Peyer's patch (tissue), 4 donors: ENCODE measurements at regions not wholly inside any gene's neighbourhood (a gene's known extent, or its start where the extent isn't known, plus 50 kb on each side); places are given as distances from the start of the nearest gene placed in this dataset.
"Not testable (repeated sequence)": the region's sequence is repeated elsewhere in the genome, so short reads cannot be mapped to it uniquely, and the experiment has no call there.

Source experiments
- DNase-seq, 3 donors: peaks; one replicate each; pipeline ENCODE4 v3.0.0-alpha.2; 2017 to 2019
- H3K27ac ChIP-seq, 4 donors: fragments of 200-600 bp; sonication (generic); one replicate each; pipeline ENCODE4 v1.5.1; 2016 to 2019
- H3K27me3 ChIP-seq, 2 donors: fragments of 200-600 bp; sonication (generic); one replicate each; pipeline ENCODE4 v1.5.1; 2019
- H3K36me3 ChIP-seq, 3 donors: fragments of 200-600 bp; sonication (generic); one replicate each; pipeline ENCODE4 v1.5.1; 2016 to 2019
- H3K4me1 ChIP-seq, 4 donors: fragments of 200-600 bp; sonication (generic); one replicate each; pipeline ENCODE4 v1.5.1; 2016 to 2019
- H3K4me3 ChIP-seq, 4 donors: fragments of 200-600 bp; sonication (generic); 1 replicate in 3 of 4; 2 replicates in 1 of 4; pipeline ENCODE4 v1.5.1; 2016 to 2019; ENCODE audit warnings: mild to moderate bottlenecking in 1 of 4
- H3K9me3 ChIP-seq, 4 donors: fragments of 200-600 bp; sonication (generic); one replicate each; pipeline ENCODE4 v1.5.1; 2016 to 2019; ENCODE audit warnings: mild to moderate bottlenecking in 1 of 4

DNA sequence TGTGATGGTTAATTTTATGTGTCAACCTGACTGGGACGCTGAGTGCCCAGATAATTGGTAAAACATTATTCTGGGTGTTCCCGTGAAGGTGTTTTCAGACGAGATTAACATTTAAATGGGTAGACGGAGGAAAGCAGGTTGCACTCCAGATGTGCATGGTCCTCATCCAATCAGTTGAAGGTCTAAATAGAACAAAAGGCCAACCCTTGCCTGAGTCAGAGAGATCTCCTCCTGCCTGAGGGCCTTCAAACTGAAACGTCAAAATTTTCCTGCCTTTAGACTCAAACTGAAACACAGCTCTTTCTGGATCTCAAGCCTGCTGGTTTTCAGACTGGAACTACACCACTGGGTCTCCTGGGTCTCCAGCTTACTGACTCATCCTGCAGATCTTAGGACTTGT, 73.5 kb downstream of the NPIPA8 start:
- H3K27ac ChIP-seq, H3K4me3 ChIP-seq, H3K27me3 ChIP-seq, H3K4me1 ChIP-seq, DNase-seq, H3K36me3 ChIP-seq, H3K9me3 ChIP-seq: not testable (repeated sequence)

DNA sequence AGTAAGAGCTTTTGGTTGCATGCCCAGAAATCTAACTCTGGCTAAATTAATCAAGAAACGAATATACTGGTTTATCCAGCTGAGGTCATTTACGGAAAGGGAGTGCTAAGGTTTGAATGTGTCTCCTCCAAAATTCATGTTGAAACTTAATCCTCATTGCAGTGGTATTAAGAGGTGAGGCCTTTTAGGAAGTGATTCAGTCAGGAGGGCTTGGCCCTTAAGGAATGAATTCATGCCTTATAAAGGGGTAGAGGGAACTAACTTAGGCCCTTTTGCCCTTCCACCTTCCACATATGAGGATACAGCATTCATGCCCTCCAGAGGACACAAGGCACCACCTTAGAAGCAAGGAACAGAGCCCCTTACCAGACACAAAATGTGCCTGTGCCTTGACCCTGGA, 74.7 kb downstream of the NPIPA8 start:
- DNase-seq, H3K27me3 ChIP-seq, H3K4me3 ChIP-seq, H3K4me1 ChIP-seq, H3K36me3 ChIP-seq, H3K27ac ChIP-seq, H3K9me3 ChIP-seq: not testable (repeated sequence)

DNA sequence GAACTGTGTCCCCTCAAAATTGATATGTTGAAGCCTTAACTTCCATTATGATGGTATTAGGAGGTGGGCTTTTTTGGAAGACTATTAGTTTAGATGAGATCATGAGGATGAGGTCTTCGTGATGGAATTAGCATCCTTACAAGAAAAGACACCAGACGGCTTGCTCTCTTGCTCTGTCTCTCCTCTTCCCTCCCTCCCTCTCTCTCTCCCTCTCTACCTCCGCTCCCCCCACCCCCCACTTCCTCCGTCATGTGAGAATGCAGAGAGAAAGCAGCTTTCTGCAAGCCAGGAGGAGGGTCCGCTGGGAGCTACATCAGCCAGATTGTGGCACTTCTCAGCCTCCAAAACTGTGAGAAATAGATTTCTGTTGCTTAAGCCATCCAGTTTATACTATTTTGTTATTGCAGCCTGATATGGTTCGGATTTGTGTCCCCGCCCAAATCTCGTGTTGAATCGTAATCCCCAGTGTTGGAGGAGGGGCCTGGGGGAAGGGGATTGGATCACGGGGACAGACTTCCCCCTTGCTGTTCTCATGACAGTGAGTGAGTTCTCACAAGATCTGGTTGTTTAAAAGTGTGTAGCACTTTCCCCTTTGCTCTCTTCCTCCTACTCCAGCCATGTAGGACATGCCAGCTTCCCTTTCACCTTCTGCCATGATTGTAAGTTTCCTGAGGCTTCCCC, 76.9 kb downstream of the NPIPA8 start:
- not testable (repeated sequence) for H3K9me3 ChIP-seq, DNase-seq, H3K36me3 ChIP-seq, H3K4me1 ChIP-seq, H3K27me3 ChIP-seq, H3K4me3 ChIP-seq, H3K27ac ChIP-seq

DNA sequence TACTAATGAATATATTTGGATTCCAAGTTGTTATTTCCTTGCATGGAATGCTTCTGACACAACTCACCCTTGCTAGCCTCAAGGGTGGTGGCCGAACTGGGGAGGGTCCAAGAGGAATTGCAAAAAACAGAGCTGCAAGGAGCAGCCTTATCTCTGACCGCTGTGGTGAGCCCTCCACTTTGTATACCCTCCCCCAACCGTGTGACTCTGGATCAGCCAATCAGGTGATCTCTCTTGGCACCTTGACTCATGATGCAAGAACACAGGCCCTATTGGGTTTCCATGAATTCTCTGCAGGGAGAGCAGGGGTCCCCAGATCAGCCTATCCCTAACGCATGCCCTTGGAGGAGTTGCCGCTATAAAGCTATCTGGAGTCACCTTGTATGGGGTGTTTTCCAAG, 83.6 kb downstream of the NPIPA8 start:
- not testable (repeated sequence) for H3K9me3 ChIP-seq, H3K4me1 ChIP-seq, H3K27me3 ChIP-seq, H3K4me3 ChIP-seq, H3K27ac ChIP-seq, DNase-seq, H3K36me3 ChIP-seq

DNA sequence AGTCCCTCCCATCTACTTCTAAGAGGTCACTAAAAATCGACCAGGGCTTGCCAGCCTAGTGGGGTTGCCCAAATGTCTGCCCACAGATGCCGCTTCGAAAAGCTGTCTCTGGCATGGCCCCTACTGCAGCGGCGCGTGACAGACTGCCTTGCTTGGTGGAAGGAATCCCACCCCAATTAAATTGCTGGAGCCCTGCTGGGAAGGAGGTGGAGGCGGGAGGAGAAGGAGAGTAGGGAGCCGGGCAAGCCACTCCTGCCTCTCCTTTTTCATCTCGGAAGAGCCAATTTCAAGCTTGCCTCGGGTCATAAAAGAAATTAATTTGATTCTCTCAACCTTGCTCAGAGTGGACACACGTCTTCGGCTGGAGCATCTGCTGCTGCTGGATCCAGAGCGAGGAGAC, 106.0 kb downstream of the NPIPA8 start:
- H3K27me3 ChIP-seq, H3K27ac ChIP-seq, DNase-seq, H3K9me3 ChIP-seq, H3K4me1 ChIP-seq, H3K4me3 ChIP-seq, H3K36me3 ChIP-seq: not testable (repeated sequence)

DNA sequence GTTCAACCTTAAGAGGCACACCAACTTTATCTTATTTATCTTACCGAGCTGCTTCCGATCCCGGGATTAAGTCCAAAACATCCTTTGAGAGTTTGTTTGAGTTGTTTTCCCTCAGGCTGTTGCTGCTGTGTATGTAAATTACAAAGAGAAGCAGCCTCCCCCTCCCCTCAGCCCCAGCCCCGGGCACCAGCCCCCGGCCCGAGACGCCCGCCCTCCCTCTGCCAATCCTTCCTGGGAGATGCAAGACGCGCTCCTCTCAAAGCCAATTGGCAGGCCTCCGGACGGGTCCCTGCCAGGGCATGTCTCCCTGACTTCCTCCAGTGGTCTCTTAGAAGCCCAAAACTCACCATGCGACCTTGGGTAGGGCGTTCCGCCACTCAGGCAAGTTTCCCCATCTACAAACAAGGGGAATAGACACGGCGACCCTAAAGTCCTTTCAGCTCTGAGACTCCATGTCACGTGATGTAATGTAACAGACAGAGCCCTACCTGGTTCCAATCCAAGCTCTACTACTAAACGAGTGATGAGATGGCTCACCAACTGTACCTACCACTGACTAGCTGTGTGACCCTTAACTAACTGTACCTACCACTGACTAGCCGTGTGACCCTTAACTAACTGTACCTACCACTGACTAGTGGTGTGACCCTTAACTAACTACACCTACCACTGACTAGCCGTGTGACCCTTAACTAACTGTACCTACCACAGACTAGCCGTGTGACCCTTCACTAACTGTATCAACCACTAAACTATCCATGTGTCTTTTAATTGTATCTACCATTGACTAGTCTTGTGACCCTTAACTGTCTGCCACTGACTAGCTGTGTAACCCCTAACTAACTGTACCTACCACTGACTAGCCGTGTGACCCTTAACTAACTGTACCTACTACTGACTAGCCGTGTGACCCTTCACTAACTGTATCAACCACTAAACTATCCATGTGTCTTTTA, 114.2 kb downstream of the NPIPA8 start:
- H3K4me3 ChIP-seq, H3K27me3 ChIP-seq, H3K9me3 ChIP-seq, H3K27ac ChIP-seq, DNase-seq, H3K36me3 ChIP-seq, H3K4me1 ChIP-seq: not testable (repeated sequence)

DNA sequence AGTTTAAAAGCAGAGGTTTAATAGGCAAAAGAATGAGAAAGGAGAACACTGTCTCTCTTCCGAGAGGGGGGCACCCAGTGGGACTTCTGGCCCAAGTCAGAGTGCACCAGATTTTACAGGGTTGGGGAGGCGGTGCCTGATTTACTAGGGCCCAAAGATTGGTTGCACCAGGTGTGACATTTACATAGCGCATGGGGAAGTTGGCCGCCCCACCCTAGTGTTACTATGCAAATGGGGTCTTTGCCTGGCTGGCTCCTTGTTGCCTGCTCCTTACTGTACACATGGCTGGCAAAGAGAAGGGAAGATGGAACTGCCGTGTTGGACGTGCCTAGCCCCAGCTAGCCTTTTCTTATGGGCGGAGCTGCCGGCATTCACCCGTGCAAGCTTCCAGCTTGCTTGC, 118.8 kb downstream of the NPIPA8 start:
- not testable (repeated sequence) for H3K36me3 ChIP-seq, H3K4me1 ChIP-seq, DNase-seq, H3K27ac ChIP-seq, H3K4me3 ChIP-seq, H3K9me3 ChIP-seq, H3K27me3 ChIP-seq

DNA sequence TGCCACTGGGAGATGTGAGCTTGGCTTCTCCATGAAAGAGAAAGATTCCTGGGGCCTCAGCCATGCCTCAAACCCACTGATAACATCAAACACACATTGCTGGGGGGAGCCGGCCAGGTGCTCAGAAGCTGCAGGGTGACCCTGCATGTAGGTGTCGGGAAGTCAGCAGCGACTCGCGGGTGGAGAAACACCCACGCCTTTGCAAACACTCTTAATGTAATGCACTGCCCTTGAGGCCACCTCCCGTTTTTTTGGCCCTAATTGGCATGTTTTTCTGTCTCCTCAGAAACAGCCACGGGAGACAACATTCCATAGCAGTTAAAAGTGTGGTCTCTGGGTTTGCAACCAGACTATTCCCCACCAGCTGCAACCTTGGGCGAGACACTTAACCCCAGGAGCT, 119.7 kb downstream of the NPIPA8 start:
- not testable (repeated sequence) for H3K27ac ChIP-seq, H3K9me3 ChIP-seq, DNase-seq, H3K4me1 ChIP-seq, H3K36me3 ChIP-seq, H3K27me3 ChIP-seq, H3K4me3 ChIP-seq

DNA sequence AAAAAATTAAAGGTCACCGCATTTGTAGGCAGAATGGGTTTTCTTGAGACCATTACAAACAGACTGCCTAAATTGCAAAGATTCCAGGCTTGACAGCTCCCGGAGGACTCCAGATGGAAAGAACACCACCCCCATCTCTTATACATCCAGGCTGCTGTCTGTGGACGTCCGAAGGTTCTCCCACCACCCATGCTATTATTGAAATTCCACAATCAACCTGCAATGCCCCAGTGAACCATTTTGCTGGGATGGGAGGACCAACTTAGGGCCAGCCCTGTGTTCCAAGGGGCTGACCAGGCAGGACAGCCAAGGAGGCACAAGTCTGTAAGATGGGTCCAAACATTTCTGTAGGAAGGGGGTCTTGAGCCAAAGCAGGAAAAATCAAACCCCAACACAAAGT, 122.7 kb downstream of the NPIPA8 start:
- H3K4me3 ChIP-seq, DNase-seq, H3K27me3 ChIP-seq, H3K4me1 ChIP-seq, H3K9me3 ChIP-seq, H3K27ac ChIP-seq, H3K36me3 ChIP-seq: not testable (repeated sequence)

DNA sequence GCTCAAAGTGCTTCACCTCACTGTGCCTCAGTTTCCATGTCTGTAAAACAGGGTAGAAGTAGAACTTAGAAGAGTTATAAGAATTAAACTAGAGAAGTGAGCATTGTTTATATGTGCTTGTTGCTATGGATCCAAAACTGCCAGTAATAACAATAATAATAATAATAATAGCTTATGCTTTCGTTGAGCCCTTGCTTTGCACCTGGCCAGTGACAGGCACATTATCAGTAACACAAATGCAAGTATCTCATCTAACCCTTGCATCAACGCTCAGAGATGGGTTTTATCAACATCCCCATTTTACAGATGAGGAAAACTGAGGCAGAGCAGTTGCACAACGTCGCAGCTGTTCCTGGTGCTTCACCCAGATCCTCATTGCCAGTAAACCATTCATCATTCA, 125.0 kb downstream of the NPIPA8 start:
- not testable (repeated sequence) for H3K4me3 ChIP-seq, DNase-seq, H3K27ac ChIP-seq, H3K9me3 ChIP-seq, H3K36me3 ChIP-seq, H3K27me3 ChIP-seq, H3K4me1 ChIP-seq

DNA sequence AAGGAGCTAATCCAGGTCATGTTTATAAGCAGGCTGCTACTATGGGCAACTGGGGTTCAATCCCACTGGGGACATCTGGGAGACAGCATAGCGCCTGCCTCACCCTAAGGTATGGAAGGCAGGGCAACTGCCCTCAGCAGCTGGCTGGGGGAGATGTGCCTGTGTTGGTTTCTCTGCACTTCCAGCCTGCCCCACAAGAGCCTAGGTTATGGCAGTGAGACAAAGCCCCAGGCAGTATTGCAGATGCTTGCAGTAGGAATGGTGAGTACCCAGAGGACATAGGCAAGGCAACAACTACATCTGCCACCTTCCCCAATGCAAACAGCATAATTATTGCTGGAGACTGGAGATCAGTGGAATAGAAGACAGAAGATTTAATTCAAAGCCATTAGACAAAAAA, 131.8 kb downstream of the NPIPA8 start:
- H3K27me3 ChIP-seq, H3K9me3 ChIP-seq, H3K4me3 ChIP-seq, DNase-seq, H3K4me1 ChIP-seq, H3K36me3 ChIP-seq, H3K27ac ChIP-seq: not testable (repeated sequence)

DNA sequence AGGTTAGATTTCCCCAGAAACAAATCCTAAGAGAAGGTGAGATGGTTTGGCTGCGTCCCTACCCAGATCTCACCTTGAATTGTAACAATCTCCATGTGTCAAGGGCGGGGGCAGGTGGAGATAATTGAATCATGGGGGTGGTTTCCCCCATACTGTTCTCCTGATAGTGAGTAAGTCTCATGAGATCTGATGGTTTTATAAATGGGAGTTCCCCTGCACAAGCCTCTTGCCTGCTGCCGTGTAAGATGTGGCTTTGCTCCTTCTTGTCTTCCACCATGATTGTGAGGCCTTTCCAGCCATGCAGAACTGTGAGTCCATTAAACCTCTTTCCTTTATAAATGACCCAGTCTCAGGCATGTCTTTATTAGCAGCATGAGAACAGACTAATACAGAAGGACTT, 132.2 kb downstream of the NPIPA8 start:
- H3K27ac ChIP-seq, H3K4me3 ChIP-seq, H3K27me3 ChIP-seq, H3K36me3 ChIP-seq, H3K9me3 ChIP-seq, DNase-seq, H3K4me1 ChIP-seq: not testable (repeated sequence)

DNA sequence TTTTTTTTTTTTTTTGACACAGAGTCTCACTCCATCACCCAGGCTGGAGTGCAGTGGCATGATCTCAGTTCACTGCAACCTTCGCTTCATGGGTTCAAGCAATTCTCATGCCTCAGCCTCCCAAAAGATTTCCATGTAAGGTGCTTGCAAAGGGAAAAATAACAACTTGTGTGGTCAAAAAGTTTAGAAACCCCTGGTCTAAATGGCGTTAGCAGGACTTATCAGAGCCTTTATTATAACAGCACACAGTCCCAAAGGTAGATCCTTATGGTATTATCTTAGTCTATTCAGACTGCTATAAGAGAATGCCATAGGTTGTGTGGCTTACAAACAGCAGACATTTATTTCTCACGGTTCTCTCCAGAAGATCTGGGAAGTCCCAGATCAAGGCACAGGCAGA, 135.0 kb downstream of the NPIPA8 start:
- not testable (repeated sequence) for DNase-seq, H3K4me3 ChIP-seq, H3K27ac ChIP-seq

DNA sequence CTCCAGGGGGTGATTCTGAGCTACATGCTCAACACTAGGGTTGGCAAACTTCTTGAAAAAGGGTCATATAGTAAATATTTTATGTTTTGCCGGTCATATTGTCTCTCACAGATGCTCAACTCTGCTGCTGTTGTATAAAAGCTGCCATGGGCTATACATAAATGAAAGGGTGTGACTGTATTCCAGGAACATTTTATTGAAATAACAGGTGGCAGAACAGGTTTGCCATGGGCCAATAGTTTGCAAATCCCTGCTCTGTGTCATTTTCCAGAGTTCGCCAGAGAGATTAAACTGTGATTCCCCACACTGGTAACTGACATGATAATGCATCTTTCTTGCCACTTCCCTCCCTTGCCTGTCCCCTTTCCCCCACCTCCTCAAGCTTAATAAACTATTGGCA, 144.1 kb downstream of the NPIPA8 start:
- not testable (repeated sequence) for H3K27ac ChIP-seq, H3K36me3 ChIP-seq, H3K4me1 ChIP-seq, H3K27me3 ChIP-seq, H3K9me3 ChIP-seq, H3K4me3 ChIP-seq, DNase-seq

More for the DNA sequence above, 135.0 kb downstream of the NPIPA8 start:
- not testable (repeated sequence) for H3K27me3 ChIP-seq, H3K36me3 ChIP-seq, H3K4me1 ChIP-seq, H3K9me3 ChIP-seq

DNA sequence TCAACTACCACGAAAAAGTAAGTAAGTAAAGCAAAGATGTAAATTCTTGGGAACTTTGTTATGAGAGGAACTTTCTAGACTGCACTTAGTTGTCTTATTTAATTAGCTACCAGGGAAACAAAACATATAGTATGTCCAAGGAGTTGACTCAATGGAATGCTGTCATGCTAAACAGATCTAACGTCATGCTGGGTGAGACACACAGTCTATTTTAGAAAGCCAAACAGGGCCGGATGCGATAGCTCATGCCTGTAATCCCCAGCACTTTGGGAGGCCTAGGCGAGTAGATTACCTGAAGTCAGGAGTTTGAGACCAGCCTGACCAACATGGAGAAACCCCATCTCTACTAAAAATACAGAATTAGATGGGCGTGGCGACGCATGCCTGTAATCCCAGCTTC, 146.4 kb downstream of the NPIPA8 start:
- not testable (repeated sequence) for H3K4me3 ChIP-seq, H3K27ac ChIP-seq, H3K36me3 ChIP-seq, H3K9me3 ChIP-seq, H3K27me3 ChIP-seq, DNase-seq, H3K4me1 ChIP-seq

DNA sequence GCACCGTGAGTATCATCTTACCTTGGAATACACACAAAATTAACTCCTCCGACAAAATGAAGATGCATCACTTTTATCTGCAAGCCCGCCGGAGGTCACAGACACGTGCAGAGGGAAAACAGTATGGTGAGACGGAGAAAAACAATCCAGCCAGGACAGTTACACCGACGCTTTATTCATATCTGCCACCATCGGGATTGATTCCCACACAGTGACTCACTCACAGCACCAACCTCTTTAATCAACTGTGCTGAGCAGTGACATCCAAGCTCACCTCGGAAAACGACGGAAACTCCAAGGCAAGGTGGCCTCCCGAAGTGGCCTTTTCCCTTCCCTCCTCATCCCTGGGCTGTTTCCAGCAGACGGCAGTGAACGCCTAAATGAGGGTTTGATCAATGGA, 151.8 kb downstream of the NPIPA8 start:
- H3K4me3 ChIP-seq, H3K36me3 ChIP-seq, H3K9me3 ChIP-seq, H3K27me3 ChIP-seq, H3K27ac ChIP-seq, DNase-seq, H3K4me1 ChIP-seq: not testable (repeated sequence)
